Amniotic epithelial cell (primary cell): ENCODE measurements at regions not wholly inside any gene's neighbourhood (a gene's known extent, or its start where the extent isn't known, plus 50 kb on each side); places are given as distances from the start of the nearest gene placed in this dataset.

Experiments
- DNase-seq: peaks from one replicate; pipeline ENCODE4 v3.0.0-alpha.2; 2010; ENCODE audit warnings: low read depth

GRCh38 chr2:6354546-6354945 is 511.2 kb downstream of the CMPK2 start:
- no peak for DNase-seq

GRCh38 chr2:6355886-6356761 is 509.6 kb downstream of the CMPK2 start:
- DNase-seq, result no peak

- DNase-seq, result no peak
Measured at GRCh38 chr2:6358546-6358945, 507.2 kb downstream of the CMPK2 start.

- DNase-seq, result no peak
Measured at GRCh38 chr2:6358985-6359384, 506.7 kb downstream of the CMPK2 start.

GRCh38 chr2:6359964-6360363 is 505.7 kb downstream of the CMPK2 start:
- DNase-seq, result no peak

GRCh38 chr2:6362671-6363450 is 502.8 kb downstream of the CMPK2 start:
- no peak for DNase-seq

GRCh38 chr2:6368281-6368680 is 497.4 kb downstream of the CMPK2 start:
- peak; percentile 89 for DNase-seq

- DNase-seq, result no peak
Measured at GRCh38 chr2:6369266-6369665, 496.4 kb downstream of the CMPK2 start.

GRCh38 chr2:6370753-6371551 is 494.8 kb downstream of the CMPK2 start:
- DNase-seq, result no peak

GRCh38 chr2:6372317-6372901 is 493.3 kb downstream of the CMPK2 start:
- peak; percentile 89 for DNase-seq

GRCh38 chr2:6381326-6381725 is 484.4 kb downstream of the CMPK2 start:
- DNase-seq, result no peak

GRCh38 chr2:6384341-6384740 is 481.4 kb downstream of the CMPK2 start:
- DNase-seq, result no peak

GRCh38 chr2:6392354-6392753 is 473.4 kb downstream of the CMPK2 start:
- DNase-seq, result no peak

- no peak for DNase-seq
Measured at GRCh38 chr2:6392966-6393365, 472.7 kb downstream of the CMPK2 start.

GRCh38 chr2:6393819-6394218 is 471.9 kb downstream of the CMPK2 start:
- no peak for DNase-seq

- no peak for DNase-seq
Measured at GRCh38 chr2:6394276-6394675, 471.4 kb downstream of the CMPK2 start.

- peak; percentile 3 for DNase-seq
Measured at GRCh38 chr2:6398421-6398820, 467.3 kb downstream of the CMPK2 start.

- DNase-seq, result no peak
Measured at GRCh38 chr2:6401301-6401700, 464.4 kb downstream of the CMPK2 start.

GRCh38 chr2:6408057-6408456 is 457.6 kb downstream of the CMPK2 start:
- no peak for DNase-seq

GRCh38 chr2:6410313-6410712 is 455.4 kb downstream of the CMPK2 start:
- DNase-seq, result peak; percentile 2

GRCh38 chr2:6412533-6413091 is 453.1 kb downstream of the CMPK2 start:
- peak; percentile 4 for DNase-seq

- DNase-seq, result no peak
Measured at GRCh38 chr2:6417050-6417449, 448.7 kb downstream of the CMPK2 start.
